GM12878 (cell line): ENCODE measurements at regions not wholly inside any gene's neighbourhood (a gene's known extent, or its start where the extent isn't known, plus 50 kb on each side); places are given as distances from the start of the nearest gene placed in this dataset.

Experiments used
- ATAC-seq: fragments of 200-7000 bp; cut with Tn5 transposase; 3 replicates; pipeline ENCODE4 v1.9.1; 2020; ENCODE audit warnings: mild to moderate bottlenecking, moderate library complexity
- BruUV-seq: library from RNA; stranded (reverse); fragments of 400-500 nt; replicated peaks from 2 replicates; lab custom pipeline; 2021; lab: Mats Ljungman, UMichigan
- CTCF ChIA-PET: fragments of 300-600 bp; sonication (Branson Sonifier 250); formaldehyde crosslinking; extraction: SDS; loops from one replicate; lab custom pipeline; 2021; ENCODE audit warnings: inconsistent platforms; lab: Yijun Ruan, JAX
- POLR2A ChIA-PET: fragments of 350-600 bp; formaldehyde crosslinking; extraction: SDS; loops from one replicate; lab custom pipeline; 2021; ENCODE audit warnings: inconsistent platforms; lab: Charles Lee
- RAD21 ChIA-PET: fragments of 300-600 bp; sonication (Branson Sonifier 250); formaldehyde crosslinking; loops from one replicate; lab custom pipeline; 2023; ENCODE audit warnings: antibody characterized with exemption; ENCODE audit not compliant: unreplicated experiment; lab: Charles Lee
- SMC1A ChIA-PET: fragments of 300-600 bp; sonication (Branson Sonifier 250); formaldehyde crosslinking; loops from one replicate; lab custom pipeline; 2023; ENCODE audit not compliant: unreplicated experiment, uncharacterized antibody; lab: Charles Lee
- DNase-seq: peaks from one replicate; pipeline ENCODE4 v3.0.0-alpha.2; 2011; ENCODE audit warnings: low read depth, low spot score
- FAIRE-seq: peaks from 3 replicates; lab custom pipeline; 2011; peaks lifted over from hg19 to GRCh38; lab: Jason Lieb, UNC
- H2AFZ ChIP-seq: 2 replicates; pipeline ENCODE4 v1.6.0; 2011; ENCODE audit warnings: low read depth, low read length, control low read depth; ENCODE audit not compliant: control insufficient read depth
- H3K27ac ChIP-seq: 2 replicates; pipeline ENCODE4 v1.5.1; 2011; ENCODE audit warnings: control low read depth; ENCODE audit not compliant: control insufficient read depth, insufficient read depth
- H3K27me3 ChIP-seq, 2 experiments: replicated peaks in 1 of 2; 2 replicates each; pipeline versions ENCODE4 v1.6.0 to v1.6.1; 2011; ENCODE audit warnings: low read length in 1 of 2; ENCODE audit not compliant: control insufficient read depth in 2 of 2, insufficient read depth in 2 of 2
- H3K36me3 ChIP-seq, 2 experiments: 2 replicates each; pipeline ENCODE4 v1.5.1; 2011; ENCODE audit warnings: low read length in 1 of 2; ENCODE audit not compliant: control insufficient read depth in 2 of 2, insufficient read depth in 2 of 2
- H3K4me1 ChIP-seq: 2 replicates; pipeline ENCODE4 v1.6.1; 2011; ENCODE audit warnings: mild to moderate bottlenecking, low read length, moderate library complexity, mixed read lengths; ENCODE audit not compliant: control insufficient read depth, insufficient read depth
- H3K4me2 ChIP-seq: 2 replicates; pipeline ENCODE4 v1.6.0; 2011; ENCODE audit warnings: control low read depth; ENCODE audit not compliant: control insufficient read depth, insufficient read depth
- H3K4me3 ChIP-seq: fragments of 200-600 bp; sonication (generic); 2 replicates; pipeline ENCODE4 v1.5.1; 2016
- H3K79me2 ChIP-seq: 2 replicates; pipeline ENCODE4 v1.6.0; 2011; ENCODE audit warnings: low read length; ENCODE audit not compliant: control insufficient read depth, insufficient read depth
- H3K9ac ChIP-seq: 2 replicates; pipeline ENCODE4 v1.8.0; 2011; ENCODE audit warnings: low read length, control low read depth, mixed read lengths; ENCODE audit not compliant: control insufficient read depth, insufficient read depth
- H3K9me3 ChIP-seq: replicated peaks from 3 replicates; pipeline ENCODE4 v1.5.1; 2011; ENCODE audit warnings: mild to moderate bottlenecking, low read length; ENCODE audit not compliant: control insufficient read depth, insufficient read depth
- H4K20me1 ChIP-seq: 2 replicates; pipeline ENCODE4 v1.6.0; 2011; ENCODE audit not compliant: control insufficient read depth, insufficient read depth
- BACH1 ChIP-seq: fragments of 450-650 bp; IDR thresholded peaks from 2 replicates; pipeline ENCODE4 v1.6.1; 2017; ENCODE audit warnings: mild to moderate bottlenecking, borderline replicate concordance
- BCL11A ChIP-seq: IDR thresholded peaks from 2 replicates; pipeline ENCODE4 v1.6.1; 2011; ENCODE audit warnings: low read depth, low read length
- BRCA1 ChIP-seq: IDR thresholded peaks from 2 replicates; pipeline ENCODE4 v1.6.1; 2011; ENCODE audit warnings: low read depth, low read length, improper control_type of control experiment
- EP300 ChIP-seq, 2 experiments: fragments of 150-350 bp in 1 of 2; IDR thresholded peaks; 2 replicates each; pipeline ENCODE4 v1.6.1; 2011 to 2012; ENCODE audit warnings: low read depth in 2 of 2, low read length in 2 of 2, borderline replicate concordance in 1 of 2, improper control_type of control experiment in 1 of 2, inconsistent platforms in 1 of 2; ENCODE audit not compliant: control insufficient read depth in 1 of 2
- HCFC1 ChIP-seq: fragments of 150-350 bp; IDR thresholded peaks from 2 replicates; pipeline ENCODE4 v1.6.1; 2014; ENCODE audit warnings: low read length
- IKZF2 ChIP-seq, 2 experiments: fragments of 450-650 bp; IDR thresholded peaks; 2 replicates each; pipeline ENCODE4 v1.6.1; 2017; ENCODE audit warnings: mild to moderate bottlenecking in 2 of 2, moderate library complexity in 2 of 2
- KDM1A ChIP-seq: fragments of 200-600 bp; sonication (generic); IDR thresholded peaks from 2 replicates; pipeline ENCODE4 v1.6.1; 2016; ENCODE audit warnings: borderline replicate concordance
- KLF5 ChIP-seq: fragments of 450-650 bp; IDR thresholded peaks from 2 replicates; pipeline ENCODE4 v1.6.1; 2014; ENCODE audit warnings: mild to moderate bottlenecking; ENCODE audit not compliant: partially characterized antibody
- LARP7 ChIP-seq: fragments of 450-650 bp; IDR thresholded peaks from 2 replicates; pipeline ENCODE4 v1.6.1; 2017; ENCODE audit warnings: mild to moderate bottlenecking
- MTA2 ChIP-seq: fragments of 450-650 bp; IDR thresholded peaks from 2 replicates; pipeline ENCODE4 v1.6.1; 2016; ENCODE audit warnings: low read depth, mild to moderate bottlenecking, moderate library complexity
- MYB ChIP-seq: fragments of 150-350 bp; IDR thresholded peaks from 2 replicates; pipeline ENCODE4 v1.6.1; 2014; ENCODE audit warnings: mild to moderate bottlenecking, low read depth, low read length, borderline replicate concordance
- PAX8 ChIP-seq: fragments of 450-650 bp; IDR thresholded peaks from 2 replicates; pipeline ENCODE4 v1.6.1; 2017; ENCODE audit warnings: mild to moderate bottlenecking, moderate library complexity
- PBX3 ChIP-seq: IDR thresholded peaks from 2 replicates; pipeline ENCODE4 v1.6.1; 2011; ENCODE audit warnings: mild to moderate bottlenecking, low read depth, low read length, moderate library complexity; ENCODE audit not compliant: insufficient replicate concordance
- ZBED1 ChIP-seq: IDR thresholded peaks from 2 replicates; pipeline ENCODE4 v1.6.1; 2016; ENCODE audit warnings: borderline replicate concordance
- WGBS: methylation state at CpG from one replicate; pipeline ENCODE4 v1.1.6; 2016; ENCODE audit warnings: low lambda C conversion rate; ENCODE audit not compliant: insufficient replicate concordance, insufficient coverage; ENCODE audit errors: missing lambda C conversion rate; 5-methylcytosine and 5-hydroxymethylcytosine counted together
- in situ Hi-C: fragments of 300-500 bp; cut with MboI; formaldehyde crosslinking; loops from 9 replicates; pipeline ENCODE4 v1.14.3; 2018; ENCODE audit warnings: mixed read lengths
- intact Hi-C: fragments of 100-400 bp; cut with micrococcal nuclease; formaldehyde crosslinking; loops from one replicate; pipeline ENCODE4 v1.14.2; 2022; ENCODE audit not compliant: unreplicated experiment
- TF ChIP-seq, protein P1 (sequence below): fragments of 450-650 bp; IDR thresholded peaks from 2 replicates; pipeline ENCODE4 v1.6.1; 2017; ENCODE audit warnings: mild to moderate bottlenecking, low read depth, inconsistent platforms; ENCODE audit not compliant: poor library complexity, severe bottlenecking
- TF ChIP-seq, protein P2 (sequence below): fragments of 150-350 bp; IDR thresholded peaks from 2 replicates; pipeline ENCODE4 v1.6.1; 2014; ENCODE audit warnings: mild to moderate bottlenecking, low read depth, low read length

DNA sequence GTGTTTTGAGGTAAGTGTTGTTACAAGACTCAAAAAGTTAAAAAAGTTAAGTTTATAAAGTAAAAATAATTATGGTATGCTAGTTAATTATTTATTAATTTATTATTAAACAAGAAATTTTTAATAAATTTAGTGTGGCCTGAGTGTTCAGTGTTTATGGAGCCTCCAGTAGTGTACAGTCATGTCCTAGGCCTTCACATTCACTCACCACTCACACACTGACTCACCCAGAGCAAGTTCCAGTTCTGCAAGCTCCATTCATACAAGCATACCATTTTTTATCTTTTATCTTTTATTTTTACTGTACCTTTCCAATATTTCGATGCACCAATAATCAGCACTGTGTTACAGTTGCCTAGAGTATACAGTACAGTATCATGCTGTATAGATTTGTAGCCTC is 381.2 kb upstream of the MGMT start:
- no peaks in the 10 kb centered on the region for H4K20me1 ChIP-seq
- FAIRE-seq (no peak), DNase-seq (no peak), ATAC-seq (no peak)
- H3K27me3 ChIP-seq, result no peaks in the 10 kb centered on the region
- H3K27ac ChIP-seq, result no peak overlapping the region
- no peak overlapping the region for H3K4me3 ChIP-seq
- TF ChIP-seq IKZF2 (IDR thresholded peaks at IDR 0.05) (no peak), ZBED1 (no peak), KLF5 (no peak), BRCA1 (no peak), LARP7 (no peak), PBX3 (no peak), MYB (no peak), HCFC1 (no peak), EP300 (IDR thresholded peaks at IDR 0.05; ENCODE audit: borderline replicate concordance in 1 of 2, control insufficient read depth in 1 of 2, low read depth in 2 of 2, low read length in 2 of 2) (no peak), PAX8 (no peak), KDM1A (no peak), MTA2 (no peak), BCL11A (no peak), BACH1 (no peak)
- TF ChIP-seq, protein P1, sequence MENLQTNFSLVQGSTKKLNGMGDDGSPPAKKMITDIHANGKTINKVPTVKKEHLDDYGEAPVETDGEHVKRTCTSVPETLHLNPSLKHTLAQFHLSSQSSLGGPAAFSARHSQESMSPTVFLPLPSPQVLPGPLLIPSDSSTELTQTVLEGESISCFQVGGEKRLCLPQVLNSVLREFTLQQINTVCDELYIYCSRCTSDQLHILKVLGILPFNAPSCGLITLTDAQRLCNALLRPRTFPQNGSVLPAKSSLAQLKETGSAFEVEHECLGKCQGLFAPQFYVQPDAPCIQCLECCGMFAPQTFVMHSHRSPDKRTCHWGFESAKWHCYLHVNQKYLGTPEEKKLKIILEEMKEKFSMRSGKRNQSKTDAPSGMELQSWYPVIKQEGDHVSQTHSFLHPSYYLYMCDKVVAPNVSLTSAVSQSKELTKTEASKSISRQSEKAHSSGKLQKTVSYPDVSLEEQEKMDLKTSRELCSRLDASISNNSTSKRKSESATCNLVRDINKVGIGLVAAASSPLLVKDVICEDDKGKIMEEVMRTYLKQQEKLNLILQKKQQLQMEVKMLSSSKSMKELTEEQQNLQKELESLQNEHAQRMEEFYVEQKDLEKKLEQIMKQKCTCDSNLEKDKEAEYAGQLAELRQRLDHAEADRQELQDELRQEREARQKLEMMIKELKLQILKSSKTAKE, result no peak
- TF ChIP-seq, protein P2, sequence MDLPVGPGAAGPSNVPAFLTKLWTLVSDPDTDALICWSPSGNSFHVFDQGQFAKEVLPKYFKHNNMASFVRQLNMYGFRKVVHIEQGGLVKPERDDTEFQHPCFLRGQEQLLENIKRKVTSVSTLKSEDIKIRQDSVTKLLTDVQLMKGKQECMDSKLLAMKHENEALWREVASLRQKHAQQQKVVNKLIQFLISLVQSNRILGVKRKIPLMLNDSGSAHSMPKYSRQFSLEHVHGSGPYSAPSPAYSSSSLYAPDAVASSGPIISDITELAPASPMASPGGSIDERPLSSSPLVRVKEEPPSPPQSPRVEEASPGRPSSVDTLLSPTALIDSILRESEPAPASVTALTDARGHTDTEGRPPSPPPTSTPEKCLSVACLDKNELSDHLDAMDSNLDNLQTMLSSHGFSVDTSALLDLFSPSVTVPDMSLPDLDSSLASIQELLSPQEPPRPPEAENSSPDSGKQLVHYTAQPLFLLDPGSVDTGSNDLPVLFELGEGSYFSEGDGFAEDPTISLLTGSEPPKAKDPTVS, result no peak
- BruUV-seq, result no TSS peak
- ChIA-PET CTCF (no interaction called here), RAD21 (no interaction called here), POLR2A (no interaction called here), SMC1A (no interaction called here)
- H3K4me1 ChIP-seq, result no peaks in the 10 kb centered on the region
- in situ Hi-C loops (no loop called here), intact Hi-C loops (no loop called here)
- no peak overlapping the region for H2AFZ ChIP-seq
- WGBS, result 0% methylated on average over 1 of the region's 1 CpG
- no peak overlapping the region for H3K4me2 ChIP-seq
- no peaks in the 10 kb centered on the region; the same call in 2 of the 3 replicates for H3K9me3 ChIP-seq
- no peaks in the 10 kb centered on the region for H3K79me2 ChIP-seq
- no peak overlapping the region for H3K9ac ChIP-seq
- H3K36me3 ChIP-seq, result no peaks in the 10 kb centered on the region
